IMR-90 (cell line): ENCODE measurements at regions not wholly inside any gene's neighbourhood (a gene's known extent, or its start where the extent isn't known, plus 50 kb on each side); places are given as distances from the start of the nearest gene placed in this dataset.

Experiments used
- CTCF ChIP-seq: conservative IDR thresholded peaks from 2 replicates; pipeline ENCODE4 v1.5.1; 2012; ENCODE audit warnings: mild to moderate bottlenecking, low read depth, low read length, improper control_type of control experiment
- FOS ChIP-seq: fragments of 150-350 bp; IDR thresholded peaks from 2 replicates; pipeline ENCODE4 v1.6.1; 2016; ENCODE audit warnings: low read depth, low read length
- SMC3 ChIP-seq: fragments of 150-350 bp; IDR thresholded peaks from 2 replicates; pipeline ENCODE4 v1.6.1; 2016; ENCODE audit warnings: low read depth, mild to moderate bottlenecking, antibody characterized with exemption, low read length, moderate library complexity

DNA sequence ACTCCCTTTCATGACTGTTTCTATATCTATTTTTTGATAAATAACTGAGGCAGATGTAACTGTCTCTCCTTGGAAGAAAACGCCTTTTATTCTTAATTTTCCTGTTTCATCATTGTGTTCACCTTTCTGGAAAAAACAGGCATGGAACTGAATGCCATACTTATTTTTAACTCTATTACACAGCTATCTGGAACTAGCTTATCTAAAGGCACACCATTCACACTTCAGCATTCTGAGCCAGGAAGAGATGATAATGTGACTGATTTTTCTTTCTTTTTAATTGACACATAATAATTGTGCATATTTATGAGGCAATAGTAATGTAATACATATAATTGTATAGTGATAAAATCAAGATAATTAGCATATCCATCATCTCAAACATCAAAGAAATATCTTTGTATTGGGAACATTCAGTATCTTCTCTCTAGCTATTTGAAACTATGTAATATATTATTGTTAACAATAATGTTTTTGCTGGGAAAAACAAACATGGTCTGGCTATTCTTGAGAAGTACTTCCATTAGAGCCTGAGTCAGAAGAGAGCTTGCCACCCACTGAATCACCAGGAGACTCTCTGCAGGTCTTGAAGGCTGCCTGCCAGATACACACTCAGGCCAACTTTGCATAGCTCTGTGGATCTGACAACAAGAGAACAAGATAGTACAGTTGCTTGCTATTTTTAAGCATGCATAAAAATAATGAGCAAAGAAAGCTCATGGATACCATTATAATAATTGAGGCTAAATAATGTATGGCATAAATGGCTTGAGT is 501.0 kb upstream of the EDIL3 start:
- TF ChIP-seq SMC3 (no peak), CTCF (no peak), FOS (no peak)
